ENCODE measurements at regions not wholly inside any gene's neighbourhood (a gene's known extent, or its start where the extent isn't known, plus 50 kb on each side); places are given as distances from the start of the nearest gene placed in this dataset.

GRCh38 chr5:158364367-158364766 lies 505.4 kb upstream of the CLINT1 start:
- TF ChIP-seq EZH2phosphoT487 (IDR thresholded peaks at IDR 0.05; ENCODE audit: insufficient read depth, low read depth) (no peak), EZH2 (IDR thresholded peaks at IDR 0.05; ENCODE audit: insufficient read depth, poor library complexity, severe bottlenecking) (no peak)

Measured in GM23248 (cell line).